C4-2B (cell line): ENCODE measurements at regions not wholly inside any gene's neighbourhood (a gene's known extent, or its start where the extent isn't known, plus 50 kb on each side); places are given as distances from the start of the nearest gene placed in this dataset.
"Not testable (repeated sequence)": the region's sequence is repeated elsewhere in the genome, so short reads cannot be mapped to it uniquely, and the experiment has no call there.

ENCODE experiments used
- H3K27ac ChIP-seq: fragments of 450-650 bp; 2 replicates; pipeline ENCODE4 v1.5.1; 2017
- ZFX ChIP-seq: fragments of 450-650 bp; IDR thresholded peaks from 2 replicates; pipeline ENCODE4 v1.6.1; 2017
- TF ChIP-seq, protein P1 (sequence below): fragments of 450-650 bp; conservative IDR thresholded peaks from 2 replicates; pipeline ENCODE4 v1.5.1; 2017; ENCODE audit warnings: mild to moderate bottlenecking

DNA sequence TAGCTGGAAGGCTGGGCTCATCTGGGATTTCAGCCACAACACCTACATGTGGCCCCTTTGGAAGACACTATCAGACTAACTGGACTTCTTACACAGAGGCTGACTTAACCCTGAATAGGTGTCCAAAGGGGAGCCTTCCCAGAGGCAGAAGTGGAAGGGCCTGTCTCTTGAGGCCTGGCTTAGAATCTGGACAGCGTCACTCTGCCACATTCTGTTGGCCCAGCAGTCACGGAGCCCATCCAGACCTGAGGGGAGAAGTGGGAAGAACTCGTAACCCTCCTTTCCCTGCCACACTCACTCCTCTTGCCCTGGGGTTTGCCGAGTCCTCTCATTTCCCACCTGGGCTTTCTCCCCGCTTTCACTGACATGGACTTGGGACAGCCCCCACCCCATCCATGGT, 170.5 kb downstream of the C16orf95 start:
- H3K27ac ChIP-seq, result no peak overlapping the region
- no peak for TF ChIP-seq ZFX
- TF ChIP-seq, protein P1, sequence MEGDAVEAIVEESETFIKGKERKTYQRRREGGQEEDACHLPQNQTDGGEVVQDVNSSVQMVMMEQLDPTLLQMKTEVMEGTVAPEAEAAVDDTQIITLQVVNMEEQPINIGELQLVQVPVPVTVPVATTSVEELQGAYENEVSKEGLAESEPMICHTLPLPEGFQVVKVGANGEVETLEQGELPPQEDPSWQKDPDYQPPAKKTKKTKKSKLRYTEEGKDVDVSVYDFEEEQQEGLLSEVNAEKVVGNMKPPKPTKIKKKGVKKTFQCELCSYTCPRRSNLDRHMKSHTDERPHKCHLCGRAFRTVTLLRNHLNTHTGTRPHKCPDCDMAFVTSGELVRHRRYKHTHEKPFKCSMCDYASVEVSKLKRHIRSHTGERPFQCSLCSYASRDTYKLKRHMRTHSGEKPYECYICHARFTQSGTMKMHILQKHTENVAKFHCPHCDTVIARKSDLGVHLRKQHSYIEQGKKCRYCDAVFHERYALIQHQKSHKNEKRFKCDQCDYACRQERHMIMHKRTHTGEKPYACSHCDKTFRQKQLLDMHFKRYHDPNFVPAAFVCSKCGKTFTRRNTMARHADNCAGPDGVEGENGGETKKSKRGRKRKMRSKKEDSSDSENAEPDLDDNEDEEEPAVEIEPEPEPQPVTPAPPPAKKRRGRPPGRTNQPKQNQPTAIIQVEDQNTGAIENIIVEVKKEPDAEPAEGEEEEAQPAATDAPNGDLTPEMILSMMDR, result no peak

DNA sequence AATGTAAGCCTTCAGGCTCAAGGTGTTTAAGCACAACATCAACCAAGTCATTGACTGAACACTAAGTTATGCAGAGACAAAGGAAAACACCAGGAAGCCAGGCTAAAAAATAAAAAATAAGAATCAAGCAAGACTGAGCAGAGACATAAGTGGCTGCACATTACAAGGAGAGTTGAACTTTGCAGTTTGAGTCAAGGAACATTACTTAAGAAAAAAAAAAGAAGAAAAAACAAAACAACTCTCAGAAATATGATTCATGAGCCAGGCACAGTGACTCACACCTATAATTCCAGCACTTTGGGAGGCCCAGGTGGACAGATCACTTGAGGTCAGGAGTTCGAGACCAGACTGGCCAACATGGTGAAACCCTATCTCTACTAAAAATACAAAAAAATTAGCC, 168.1 kb downstream of the C16orf95 start:
- TF ChIP-seq, protein P1, result no peak
- no peak for TF ChIP-seq ZFX
- H3K27ac ChIP-seq, result no peak overlapping the region

DNA sequence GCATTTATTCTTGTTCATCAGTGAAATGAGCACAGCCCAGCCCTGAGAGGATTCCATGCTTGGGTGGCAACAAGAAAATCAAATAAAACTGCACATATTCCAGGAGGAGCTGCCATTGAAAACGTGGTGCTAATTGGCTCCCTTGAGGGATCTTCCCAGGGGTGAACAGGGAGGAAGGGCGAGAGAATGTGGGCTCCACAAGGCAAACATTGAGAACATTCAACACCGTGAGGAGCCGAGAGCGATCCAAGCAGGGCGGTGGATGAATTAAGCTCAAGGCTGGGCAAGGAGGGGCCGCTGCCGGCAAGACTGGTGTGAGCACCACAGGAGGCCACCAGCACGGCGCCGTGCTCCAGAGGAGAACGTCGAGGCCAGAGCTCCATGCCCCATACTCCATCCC, 166.9 kb downstream of the C16orf95 start:
- TF ChIP-seq ZFX, result no peak
- TF ChIP-seq, protein P1, result no peak

DNA sequence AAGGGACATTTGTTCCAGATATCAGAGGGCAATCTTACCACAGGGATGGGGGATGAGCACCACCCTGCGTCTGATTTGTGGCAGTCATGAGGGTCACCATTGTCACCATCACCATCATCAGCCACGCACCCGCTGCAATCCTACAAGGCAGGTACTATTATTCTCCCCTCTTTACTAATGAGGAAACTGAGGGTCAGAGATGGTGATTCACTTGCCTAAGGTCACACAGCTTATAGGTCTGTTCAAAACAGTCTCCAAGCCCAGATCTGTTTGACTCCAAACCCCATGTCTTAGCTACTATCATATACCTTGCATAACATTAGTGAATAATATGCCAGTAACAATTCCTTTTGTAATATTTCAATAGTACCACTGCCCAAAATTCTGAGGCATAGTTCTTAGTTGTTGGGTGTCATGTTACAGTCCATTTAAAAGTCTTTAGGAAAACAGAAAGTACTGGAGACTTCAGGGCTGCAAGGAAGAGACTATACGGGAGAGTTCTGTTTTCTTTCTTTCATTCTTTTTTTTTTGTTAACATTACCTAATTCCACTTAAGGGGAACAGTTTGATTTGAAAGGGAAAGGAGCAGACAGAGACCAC, 166.4 kb downstream of the C16orf95 start:
- H3K27ac ChIP-seq, result no peak overlapping the region
- TF ChIP-seq, protein P1, result no peak
- no peak for TF ChIP-seq ZFX

More for the DNA sequence above, 166.9 kb downstream of the C16orf95 start:
- H3K27ac ChIP-seq, result no peak overlapping the region

DNA sequence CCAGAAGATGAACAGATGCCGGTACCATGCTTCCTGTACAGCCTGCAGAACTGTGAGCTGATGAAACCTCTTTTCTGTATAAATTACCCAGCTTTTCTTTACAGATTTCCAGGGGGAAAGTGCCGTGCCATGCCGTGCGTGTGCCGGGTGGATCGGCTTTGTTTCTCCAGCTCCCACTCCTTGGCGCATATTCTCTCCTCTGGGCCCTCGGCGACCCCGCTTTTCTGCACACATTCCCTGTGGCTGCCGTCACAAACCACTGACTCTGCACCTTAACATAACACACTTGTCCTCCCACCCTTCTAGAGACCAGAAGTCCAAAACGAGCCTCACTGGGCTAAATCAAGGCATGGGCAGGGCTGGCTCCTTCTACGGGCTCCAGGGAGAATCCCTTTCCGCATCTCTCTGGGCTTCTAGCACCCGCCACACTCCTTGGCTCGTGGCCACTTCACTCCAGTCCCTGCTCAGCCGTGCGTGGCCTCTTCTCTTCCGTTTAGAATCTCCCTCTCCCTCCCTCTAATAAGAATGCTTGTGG, 164.9 kb downstream of the C16orf95 start:
- TF ChIP-seq, protein P1, result no peak
- no peak for TF ChIP-seq ZFX
- H3K27ac ChIP-seq, result no peak overlapping the region

DNA sequence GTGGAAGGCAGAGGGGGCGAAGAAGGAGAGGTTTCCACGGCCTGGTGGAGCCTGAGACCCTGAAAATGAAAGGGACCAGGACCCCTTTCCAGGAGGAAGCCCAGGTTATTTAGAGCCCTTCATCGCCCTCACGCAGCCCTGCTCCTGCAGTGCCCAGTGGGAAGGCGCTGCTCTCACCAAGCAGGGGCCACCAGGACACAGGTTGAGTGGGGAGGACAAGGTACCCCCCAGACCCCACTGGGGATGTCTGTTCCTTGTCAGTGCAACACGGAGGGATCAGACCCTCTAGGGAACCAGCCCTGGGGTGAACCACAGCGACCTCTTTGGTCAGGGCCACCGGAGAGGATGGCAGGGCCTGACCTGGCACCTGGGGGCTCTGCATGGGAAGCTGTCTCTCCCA, 163.9 kb downstream of the C16orf95 start:
- H3K27ac ChIP-seq, result no peak overlapping the region
- TF ChIP-seq, protein P1, result no peak
- TF ChIP-seq ZFX, result no peak

DNA sequence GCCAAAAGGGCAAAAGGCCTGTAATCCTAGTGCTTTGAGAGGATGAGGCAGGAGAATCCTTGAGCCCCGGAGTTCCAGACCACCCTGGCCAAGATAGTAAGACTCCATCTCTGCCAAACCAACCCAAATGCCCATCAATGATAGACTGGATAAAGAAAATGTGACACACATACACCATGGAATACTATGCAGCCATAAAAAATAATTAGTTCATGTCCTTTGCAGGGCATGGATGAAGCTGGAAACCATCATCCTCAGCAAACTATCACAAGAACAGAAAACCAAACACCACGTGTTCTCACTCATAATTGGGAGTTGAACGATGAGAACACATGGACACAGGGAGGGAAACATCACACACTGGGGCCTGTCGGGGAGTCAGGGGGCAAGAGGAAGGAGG, 161.9 kb downstream of the C16orf95 start:
- not testable (repeated sequence) for H3K27ac ChIP-seq

DNA sequence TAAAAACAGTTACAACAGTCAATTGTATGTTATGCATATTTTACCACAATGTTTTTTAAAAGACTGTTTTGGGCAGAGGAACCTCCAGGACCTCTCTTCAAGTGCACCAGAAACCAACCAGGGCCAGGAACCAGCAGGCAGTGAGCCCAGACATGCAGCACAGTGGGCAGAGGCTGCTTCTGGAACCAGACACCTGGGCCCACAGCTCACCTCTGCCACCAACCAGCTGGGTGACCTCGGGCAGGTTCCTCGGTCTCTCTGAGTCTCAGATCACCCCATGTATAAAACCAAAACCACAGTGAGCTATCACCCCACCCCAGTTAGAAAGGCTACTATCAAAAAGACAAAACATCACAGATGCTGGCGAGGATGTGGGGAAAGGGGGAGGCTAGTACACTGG, 161.0 kb downstream of the C16orf95 start:
- TF ChIP-seq ZFX, result no peak
- TF ChIP-seq, protein P1, result no peak

More for the DNA sequence above, 161.0 kb downstream of the C16orf95 start:
- H3K27ac ChIP-seq, result no peak overlapping the region
